ENCODE measurements at regions not wholly inside any gene's neighbourhood (a gene's known extent, or its start where the extent isn't known, plus 50 kb on each side); places are given as distances from the start of the nearest gene placed in this dataset.

- Histone ChIP-seq H3K9me3 (no peaks in the 10 kb centered on the region), H3K4me3 (no peak overlapping the region), H3K27ac (no peak overlapping the region), H3K27me3 (replicated peaks; ENCODE audit: insufficient read depth) (no peaks in the 10 kb centered on the region), H3K36me3 (no peaks in the 10 kb centered on the region), H3K4me1 (ENCODE audit: control insufficient read depth in 1 of 2, low read depth in 2 of 2) (no peaks in the 10 kb centered on the region)
- DNase-seq (ENCODE audit: low spot score) = no peak
- TF ChIP-seq CTCF (IDR thresholded peaks at IDR 0.05) = no peak
- no peak for ATAC-seq (ENCODE audit: insufficient number of reproducible peaks, low FRiP score, low read depth)
Observed at GRCh38 chr11:15696069-15696468, 581.3 kb downstream of the INSC start.

GRCh38 chr11:15697437-15698236 lies 582.9 kb downstream of the INSC start:
- H3K9me3 ChIP-seq = no peaks in the 10 kb centered on the region
- H3K36me3 ChIP-seq = no peaks in the 10 kb centered on the region
- no peaks in the 10 kb centered on the region for H3K27me3 ChIP-seq (replicated peaks; ENCODE audit: insufficient read depth)
- no peaks in the 10 kb centered on the region for H3K4me1 ChIP-seq (ENCODE audit: control insufficient read depth in 1 of 2, low read depth in 2 of 2)
- no peak overlapping the region for H3K27ac ChIP-seq
- no peak for TF ChIP-seq CTCF (IDR thresholded peaks at IDR 0.05)
- H3K4me3 ChIP-seq = no peak overlapping the region
- ATAC-seq (ENCODE audit: insufficient number of reproducible peaks, low FRiP score, low read depth) (no peak), DNase-seq (ENCODE audit: low spot score) (no peak)

- Histone ChIP-seq H3K27ac (no peak overlapping the region), H3K27me3 (replicated peaks; ENCODE audit: insufficient read depth) (no peaks in the 10 kb centered on the region), H3K36me3 (no peaks in the 10 kb centered on the region), H3K9me3 (no peaks in the 10 kb centered on the region), H3K4me3 (no peak overlapping the region), H3K4me1 (ENCODE audit: control insufficient read depth in 1 of 2, low read depth in 2 of 2) (no peaks in the 10 kb centered on the region)
- DNase-seq (ENCODE audit: low spot score) (no peak), ATAC-seq (ENCODE audit: insufficient number of reproducible peaks, low FRiP score, low read depth) (no peak)
- no peak for TF ChIP-seq CTCF (IDR thresholded peaks at IDR 0.05)
Observed at GRCh38 chr11:15698855-15699254, 584.1 kb downstream of the INSC start.

- no peak for TF ChIP-seq CTCF (IDR thresholded peaks at IDR 0.05)
- ATAC-seq (ENCODE audit: insufficient number of reproducible peaks, low FRiP score, low read depth) = no peak
- Histone ChIP-seq H3K4me1 (ENCODE audit: control insufficient read depth in 1 of 2, low read depth in 2 of 2) (no peaks in the 10 kb centered on the region), H3K36me3 (no peaks in the 10 kb centered on the region), H3K9me3 (no peaks in the 10 kb centered on the region), H3K27me3 (replicated peaks; ENCODE audit: insufficient read depth) (no peaks in the 10 kb centered on the region), H3K27ac (no peak overlapping the region), H3K4me3 (no peak overlapping the region)
- no peak for DNase-seq (ENCODE audit: low spot score)
Observed at GRCh38 chr11:15699978-15700377, 585.3 kb downstream of the INSC start.

- Histone ChIP-seq H3K4me3 (no peak overlapping the region), H3K27me3 (replicated peaks; ENCODE audit: insufficient read depth) (no peaks in the 10 kb centered on the region), H3K4me1 (ENCODE audit: control insufficient read depth in 1 of 2, low read depth in 2 of 2) (no peaks in the 10 kb centered on the region), H3K9me3 (no peaks in the 10 kb centered on the region), H3K27ac (no peak overlapping the region), H3K36me3 (no peaks in the 10 kb centered on the region)
- ATAC-seq (ENCODE audit: insufficient number of reproducible peaks, low FRiP score, low read depth) (no peak), DNase-seq (ENCODE audit: low spot score) (no peak)
- no peak for TF ChIP-seq CTCF (IDR thresholded peaks at IDR 0.05)
Observed at GRCh38 chr11:15700456-15700855, 585.7 kb downstream of the INSC start.

All from thoracic aorta (tissue), 2 donors.